Lower leg skin (tissue), 3 donors: ENCODE measurements at regions not wholly inside any gene's neighbourhood (a gene's known extent, or its start where the extent isn't known, plus 50 kb on each side); places are given as distances from the start of the nearest gene placed in this dataset.

Experiments
- CTCF ChIP-seq, 3 donors: fragments of 450-650 bp; IDR thresholded peaks; one replicate each; pipeline ENCODE4 v1.5.1; 2016; ENCODE audit warnings: antibody characterized with exemption in 3 of 3, mild to moderate bottlenecking in 3 of 3, moderate library complexity in 2 of 3
- POLR2A ChIP-seq, 2 donors: fragments of 450-650 bp; IDR thresholded peaks; one replicate each; pipeline ENCODE4 v1.6.1; 2016 to 2017; ENCODE audit warnings: antibody characterized with exemption in 2 of 2, mild to moderate bottlenecking in 1 of 2, moderate library complexity in 1 of 2

- TF ChIP-seq POLR2A (IDR thresholded peaks at IDR 0.05) (no peak), CTCF (IDR thresholded peaks at IDR 0.05) (no peak)
These were observed 807.4 kb downstream of the MAT2B start for GRCh38 chr5:164312801-164313200.
